ENCODE measurements at regions not wholly inside any gene's neighbourhood (a gene's known extent, or its start where the extent isn't known, plus 50 kb on each side); places are given as distances from the start of the nearest gene placed in this dataset.

DNA sequence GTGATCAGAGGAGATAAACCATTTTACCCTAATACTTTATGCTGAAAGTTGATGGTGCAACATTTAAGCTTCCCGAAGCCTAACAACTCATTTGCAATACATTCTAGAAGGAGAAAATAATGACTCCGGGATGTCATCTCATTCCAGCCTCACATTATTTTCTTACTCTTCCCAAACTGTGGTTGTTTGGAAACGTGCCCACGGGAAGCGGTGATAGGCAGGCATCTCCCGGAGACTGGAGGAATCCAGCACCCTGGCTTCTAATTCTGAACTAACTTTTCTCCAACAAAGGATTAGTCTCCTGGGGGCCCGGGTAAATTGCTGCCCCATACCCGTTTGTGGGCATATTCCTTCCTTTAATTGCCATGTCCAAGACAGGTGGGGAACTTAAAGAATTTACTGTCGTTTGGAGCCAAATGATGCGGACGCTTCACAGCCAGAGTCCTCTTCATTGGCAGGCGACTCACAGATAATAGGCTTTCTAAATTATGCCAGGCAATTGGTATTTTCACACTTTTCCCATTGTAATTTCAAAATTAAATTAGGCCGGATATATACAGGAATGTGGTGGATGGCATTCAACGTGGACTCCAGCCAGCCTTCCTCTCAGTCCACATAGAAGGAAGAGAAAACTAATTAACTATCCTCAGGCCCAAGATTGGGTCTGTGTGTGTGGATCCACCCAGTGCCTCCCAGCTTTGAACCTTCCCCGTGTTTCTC, 278.1 kb downstream of the AJAP1 start:
- no peak for DNase-seq

GRCh38 chr1:4931486-4931885, 277.1 kb downstream of the AJAP1 start:
- DNase-seq: no peak

GRCh38 chr1:4928186-4928585, 273.8 kb downstream of the AJAP1 start:
- DNase-seq: no peak

- DNase-seq: no peak
Measured at GRCh38 chr1:4924356-4924755, 269.9 kb downstream of the AJAP1 start.

- DNase-seq: no peak
Measured at GRCh38 chr1:4916610-4917009, 262.2 kb downstream of the AJAP1 start.

GRCh38 chr1:4915154-4915553, 260.7 kb downstream of the AJAP1 start:
- no peak for DNase-seq

DNA sequence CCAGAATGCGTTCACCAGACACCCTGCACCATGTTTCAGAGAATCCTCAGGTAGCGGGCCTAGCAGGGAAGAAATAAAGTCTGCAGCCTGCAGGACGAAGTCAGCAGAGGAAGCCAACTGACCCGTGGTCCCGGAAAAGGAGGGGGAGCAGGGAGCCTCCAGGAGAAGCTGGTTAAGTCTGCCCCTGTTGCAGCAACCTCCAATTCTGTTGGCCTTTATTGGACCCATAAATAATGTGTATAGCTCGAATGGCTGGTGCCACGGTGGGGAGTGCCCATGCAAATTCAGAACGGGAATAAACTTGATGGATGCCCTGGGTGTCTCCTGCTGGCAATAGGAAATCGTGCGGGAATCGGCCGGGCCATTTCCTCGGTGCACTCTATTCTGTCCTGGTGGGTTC, 254.1 kb downstream of the AJAP1 start:
- no peak for DNase-seq

DNA sequence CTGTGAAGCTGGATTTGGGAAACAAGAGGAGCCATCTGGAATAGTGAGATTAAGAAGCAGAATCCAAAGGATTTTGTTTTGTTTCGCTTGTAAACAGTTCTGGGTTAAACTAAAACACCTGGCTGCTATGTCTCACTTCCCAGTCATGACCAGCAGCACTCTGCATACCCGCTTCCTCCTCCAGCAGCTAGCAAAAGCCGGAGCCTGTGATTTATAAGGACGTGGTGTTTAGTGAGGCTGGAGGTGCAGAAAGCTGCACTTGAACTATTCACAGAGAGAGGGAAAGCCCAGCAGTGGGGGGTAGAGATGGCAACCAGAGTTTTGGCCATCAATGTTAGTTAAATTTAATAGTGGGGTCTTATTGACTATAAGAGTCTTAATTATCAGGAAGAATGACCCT, 240.2 kb downstream of the AJAP1 start:
- no peak for DNase-seq

DNA sequence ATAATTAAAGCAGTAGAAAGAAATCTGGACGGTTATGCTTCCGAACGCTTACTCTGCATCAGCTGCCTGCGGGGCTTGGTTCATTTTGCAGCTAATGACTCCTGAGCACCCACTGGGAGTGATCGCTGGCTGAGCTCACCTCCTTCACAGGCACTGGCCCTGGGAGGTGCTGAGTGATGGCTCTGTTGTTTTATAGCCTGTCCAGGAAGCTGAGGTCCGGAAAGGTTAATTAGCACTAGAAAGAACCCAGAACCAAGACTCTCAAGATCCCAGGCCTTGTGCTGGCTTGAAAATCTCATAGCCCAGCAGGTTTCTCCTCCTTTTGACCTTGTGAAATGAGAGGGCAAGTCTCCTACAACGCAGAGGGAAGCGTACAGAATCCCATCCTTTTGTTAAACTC, 226.2 kb downstream of the AJAP1 start:
- DNase-seq: no peak

DNA sequence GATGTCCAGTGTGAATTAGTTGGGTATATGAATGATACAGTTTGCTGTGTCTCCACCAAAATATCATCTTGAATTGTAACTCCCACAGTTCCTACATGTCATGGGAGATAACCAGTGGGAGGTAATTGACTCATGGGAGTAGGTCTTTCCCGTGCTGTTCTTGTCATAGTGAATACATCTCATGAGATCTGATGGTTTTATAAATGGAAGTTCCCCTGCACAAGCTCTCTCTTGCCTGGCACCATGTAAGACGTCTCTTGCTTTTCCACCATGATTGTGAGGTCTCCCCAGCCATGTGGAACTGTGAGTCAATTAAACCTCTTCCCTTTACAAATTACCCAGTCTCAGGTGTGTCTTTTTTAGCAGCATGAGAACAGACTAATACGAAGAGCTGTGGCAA, 223.0 kb downstream of the AJAP1 start:
- no peak for DNase-seq

DNA sequence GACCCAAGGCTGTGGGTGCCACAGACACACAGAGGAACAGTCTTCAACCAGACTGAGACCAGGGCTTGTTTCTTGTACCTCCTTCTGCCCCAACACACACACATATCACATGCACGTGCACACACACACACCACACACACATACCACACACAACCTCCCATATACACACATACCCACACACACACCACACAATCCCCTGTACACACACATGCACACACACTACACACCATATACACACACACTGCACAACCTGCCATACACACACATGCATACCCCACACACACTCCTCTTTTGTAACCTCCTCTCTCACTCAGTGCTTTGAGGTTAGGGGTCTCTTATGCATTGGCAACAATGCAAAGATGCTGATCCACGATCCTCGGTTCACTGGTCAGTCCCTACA, 217.0 kb downstream of the AJAP1 start:
- no peak for DNase-seq

GRCh38 chr1:4868521-4868920, 214.1 kb downstream of the AJAP1 start:
- no peak for DNase-seq

GRCh38 chr1:4856396-4856795, 202.0 kb downstream of the AJAP1 start:
- DNase-seq: no peak

GRCh38 chr1:4854367-4854766, 200.0 kb downstream of the AJAP1 start:
- DNase-seq: no peak

- DNase-seq: no peak
Measured at GRCh38 chr1:4853904-4854303, 199.5 kb downstream of the AJAP1 start.

DNA sequence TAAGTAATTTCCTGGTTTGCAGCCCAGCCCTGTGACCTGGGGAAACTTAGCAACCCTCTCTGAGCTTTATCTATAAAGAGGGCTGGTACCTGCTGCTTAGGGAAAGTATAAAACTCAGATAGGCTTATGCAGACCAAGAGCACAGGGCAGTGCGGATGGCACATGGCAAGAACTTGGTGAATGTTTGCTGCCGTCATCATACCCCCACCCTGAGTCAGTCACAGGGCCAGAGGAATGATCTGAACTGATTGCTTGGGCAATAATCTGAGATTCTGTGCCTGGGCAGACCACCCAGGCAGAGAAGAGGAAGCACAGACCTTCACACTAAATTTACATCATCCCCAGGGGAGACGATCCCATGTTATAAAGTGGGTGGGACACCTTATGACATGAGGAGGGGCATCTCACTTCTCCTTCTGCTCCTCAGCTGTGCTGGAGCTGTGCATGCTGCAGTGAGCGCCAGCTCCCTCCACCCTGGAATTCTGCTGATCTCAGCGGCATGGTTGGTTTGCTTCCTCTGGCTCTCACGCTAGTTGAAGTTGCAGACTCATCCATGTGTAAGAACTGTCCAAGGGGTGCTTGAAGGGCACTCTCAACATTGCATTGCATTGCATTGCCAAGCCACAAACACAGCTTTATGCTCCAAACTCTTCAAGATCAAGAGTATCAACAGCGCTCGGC, 197.1 kb downstream of the AJAP1 start:
- DNase-seq: no peak

GRCh38 chr1:4848431-4848830, 194.0 kb downstream of the AJAP1 start:
- DNase-seq: no peak

GRCh38 chr1:4847711-4848110, 193.3 kb downstream of the AJAP1 start:
- DNase-seq: no peak

Data from CD4-positive, alpha-beta T cell treated with Interleukin-15 for 1 hour (primary cell).